ENCODE measurements at regions not wholly inside any gene's neighbourhood (a gene's known extent, or its start where the extent isn't known, plus 50 kb on each side); places are given as distances from the start of the nearest gene placed in this dataset.

- no peak for TF ChIP-seq POLR2A (IDR thresholded peaks at IDR 0.05; ENCODE audit: low read depth, low read length)
- no peak for TF ChIP-seq POLR2AphosphoS5 (IDR thresholded peaks at IDR 0.05; ENCODE audit: low read depth, low read length)
Measured at GRCh38 chr16:13767215-13767614, 152.7 kb upstream of the ERCC4 start.
